Neural crest cell (in vitro differentiated cells): ENCODE measurements at regions not wholly inside any gene's neighbourhood (a gene's known extent, or its start where the extent isn't known, plus 50 kb on each side); places are given as distances from the start of the nearest gene placed in this dataset.

Source experiments
- DNase-seq: peaks from one replicate; pipeline ENCODE4 v3.0.0; 2021; ENCODE audit warnings: low read depth, mixed read lengths, low spot score
- H3K27ac Mint-ChIP-seq: one replicate; pipeline ENCODE4 v1.8.0; 2021; ENCODE audit warnings: mild to moderate bottlenecking, mixed read lengths; ENCODE audit not compliant: unreplicated experiment
- H3K27me3 Mint-ChIP-seq: 2 replicates; pipeline ENCODE4 v1.8.0; 2021; ENCODE audit warnings: low read depth, mild to moderate bottlenecking, mixed read lengths
- H3K36me3 Mint-ChIP-seq: 2 replicates; pipeline ENCODE4 v1.8.0; 2021; ENCODE audit warnings: low read depth, mild to moderate bottlenecking, mixed read lengths
- H3K4me1 Mint-ChIP-seq: 2 replicates; pipeline ENCODE4 v1.8.0; 2021; ENCODE audit warnings: mixed read lengths
- H3K4me3 Mint-ChIP-seq: one replicate; pipeline ENCODE4 v1.8.0; 2021; ENCODE audit warnings: mild to moderate bottlenecking, mixed read lengths
- H3K9me3 Mint-ChIP-seq: 2 replicates; pipeline ENCODE4 v1.8.0; 2021; ENCODE audit warnings: mixed read lengths
- CTCF ChIP-seq: fragments of 200-600 bp; sonication (generic); conservative IDR thresholded peaks from 2 replicates; pipeline ENCODE4 v1.5.0; 2021; ENCODE audit warnings: antibody characterized with exemption, mild to moderate bottlenecking

GRCh38 chr10:78319841-78320240, 286.2 kb downstream of the RPS24 start:
- Mint-ChIP-seq H3K9me3 (no peaks in the 10 kb centered on the region), H3K27me3 (no peaks in the 10 kb centered on the region), H3K27ac (no peak overlapping the region), H3K36me3 (no peaks in the 10 kb centered on the region), H3K4me1 (peaks cover 23% of the 10 kb centered on the region), H3K4me3 (no peak overlapping the region)
- TF ChIP-seq CTCF = no peak
- no peak for DNase-seq

GRCh38 chr10:78320506-78320905, 286.8 kb downstream of the RPS24 start:
- Mint-ChIP-seq H3K27ac (peak overlapping the region; percentile 4), H3K27me3 (no peaks in the 10 kb centered on the region), H3K36me3 (no peaks in the 10 kb centered on the region), H3K4me3 (no peak overlapping the region), H3K4me1 (peaks cover 23% of the 10 kb centered on the region), H3K9me3 (no peaks in the 10 kb centered on the region)
- no peak for DNase-seq
- TF ChIP-seq CTCF = no peak

- no peaks in the 10 kb centered on the region for H3K27me3 Mint-ChIP-seq
- peaks cover under 1% of the 10 kb centered on the region for H3K9me3 Mint-ChIP-seq
- peaks cover 23% of the 10 kb centered on the region for H3K4me1 Mint-ChIP-seq
- H3K36me3 Mint-ChIP-seq = no peaks in the 10 kb centered on the region
- no peak overlapping the region for H3K4me3 Mint-ChIP-seq
- H3K27ac Mint-ChIP-seq = no peak overlapping the region
- no peak for TF ChIP-seq CTCF
- DNase-seq = no peak
Measured at GRCh38 chr10:78321000-78321399, 287.3 kb downstream of the RPS24 start.

- H3K9me3 Mint-ChIP-seq = peaks cover 5% of the 10 kb centered on the region
- H3K36me3 Mint-ChIP-seq = peaks cover 3% of the 10 kb centered on the region
- H3K4me3 Mint-ChIP-seq = no peak overlapping the region
- peaks cover 22% of the 10 kb centered on the region for H3K4me1 Mint-ChIP-seq
- no peak overlapping the region for H3K27ac Mint-ChIP-seq
- TF ChIP-seq CTCF = no peak
- no peaks in the 10 kb centered on the region for H3K27me3 Mint-ChIP-seq
- no peak for DNase-seq
Measured at GRCh38 chr10:78321500-78321899, 287.8 kb downstream of the RPS24 start.

- Mint-ChIP-seq H3K36me3 (peaks cover 11% of the 10 kb centered on the region), H3K4me3 (no peak overlapping the region), H3K4me1 (peaks cover 14% of the 10 kb centered on the region), H3K9me3 (peaks cover 14% of the 10 kb centered on the region), H3K27me3 (no peaks in the 10 kb centered on the region), H3K27ac (no peak overlapping the region)
- no peak for DNase-seq
- TF ChIP-seq CTCF = no peak
Measured at GRCh38 chr10:78326372-78326771, 292.7 kb downstream of the RPS24 start.
